ENCODE measurements at regions not wholly inside any gene's neighbourhood (a gene's known extent, or its start where the extent isn't known, plus 50 kb on each side); places are given as distances from the start of the nearest gene placed in this dataset.

GRCh38 chr4:60313611-60314178, 886.4 kb upstream of the ADGRL3 start:
- TF ChIP-seq CTCF (IDR thresholded peaks at IDR 0.05), result no peak
- no peak for TF ChIP-seq EP300 (IDR thresholded peaks at IDR 0.05)
- no peak for TF ChIP-seq POLR2A (IDR thresholded peaks at IDR 0.05)
- Histone ChIP-seq H3K4me1 (peaks cover 0 to 14% (median 0%) of the 10 kb centered on the region in 4 donors), H3K27me3 (no peaks in the 10 kb centered on the region), H3K36me3 (no peaks in the 10 kb centered on the region), H3K27ac (no peak overlapping the region), H3K9me3 (no peaks in the 10 kb centered on the region), H3K4me3 (no peak overlapping the region)
- 22 to 24% methylated on average over 2 of the region's 2 CpGs for whole genome bisulfite sequencing, 2 donors
- DNase-seq (ENCODE audit: low spot score in 2 of 2), result no peak

GRCh38 chr4:60314416-60314815, 885.7 kb upstream of the ADGRL3 start:
- WGBS, 2 donors, result 44 to 49% methylated on average over 4 of the region's 4 CpGs
- TF ChIP-seq POLR2A (IDR thresholded peaks at IDR 0.05) (no peak), EP300 (IDR thresholded peaks at IDR 0.05) (no peak)

DNA sequence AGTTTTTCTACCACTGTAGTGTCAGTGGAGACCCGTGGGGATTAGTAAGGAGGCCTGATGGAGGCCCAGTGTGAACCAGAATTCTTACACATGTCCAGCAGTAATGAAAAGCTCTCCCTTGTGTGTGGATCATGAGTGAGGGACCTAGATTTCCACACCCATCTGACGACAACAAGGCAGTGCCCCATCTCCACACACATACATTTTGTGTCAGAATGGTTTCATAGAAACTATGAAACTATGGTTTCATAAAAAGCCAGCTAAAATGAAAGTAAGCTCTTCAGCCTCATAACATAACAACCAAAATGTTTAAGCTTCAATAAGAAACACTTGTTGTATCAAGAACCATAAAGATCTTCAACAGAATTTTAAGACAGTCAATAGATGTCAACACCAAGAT, 884.5 kb upstream of the ADGRL3 start:
- 82 to 91% methylated on average over 2 of the region's 2 CpGs for WGBS, 2 donors
- DNase-seq (ENCODE audit: low spot score in 2 of 2), result no peak
- Histone ChIP-seq H3K4me1 (peaks cover 0 to 14% (median 0%) of the 10 kb centered on the region in 4 donors), H3K4me3 (no peak overlapping the region), H3K9me3 (no peaks in the 10 kb centered on the region), H3K36me3 (no peaks in the 10 kb centered on the region), H3K27me3 (no peaks in the 10 kb centered on the region), H3K27ac (no peak overlapping the region)
- TF ChIP-seq POLR2A (IDR thresholded peaks at IDR 0.05) (no peak), CTCF (IDR thresholded peaks at IDR 0.05) (no peak), EP300 (IDR thresholded peaks at IDR 0.05) (no peak)

More at GRCh38 chr4:60314416-60314815, 885.7 kb upstream of the ADGRL3 start:
- Histone ChIP-seq H3K27ac (no peak overlapping the region), H3K4me1 (peaks cover 0 to 14% (median 0%) of the 10 kb centered on the region in 4 donors), H3K9me3 (no peaks in the 10 kb centered on the region), H3K27me3 (no peaks in the 10 kb centered on the region), H3K4me3 (no peak overlapping the region), H3K36me3 (no peaks in the 10 kb centered on the region)
- DNase-seq (ENCODE audit: low spot score in 2 of 2), result no peak

DNA sequence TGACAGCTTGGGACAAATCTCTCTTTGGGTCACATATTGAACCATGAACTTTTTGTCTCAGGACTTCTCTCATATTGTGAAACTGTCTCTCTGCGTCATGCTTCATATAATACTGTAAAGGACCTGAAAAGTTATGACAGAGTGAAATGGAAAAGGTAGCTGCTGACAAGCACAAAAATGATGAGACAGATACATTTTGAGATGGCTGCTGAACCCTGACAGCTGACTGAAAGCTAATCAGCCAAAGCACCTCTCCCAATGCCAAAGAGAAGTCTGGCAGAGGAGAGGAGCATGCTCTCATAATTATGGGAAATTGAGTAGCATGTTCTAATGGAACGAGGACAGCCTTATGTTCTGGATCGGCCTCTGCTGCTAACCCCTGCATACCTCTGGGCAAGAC, 873.4 kb upstream of the ADGRL3 start:
- H3K36me3 ChIP-seq, result no peaks in the 10 kb centered on the region
- no peak overlapping the region for H3K27ac ChIP-seq
- no peak for TF ChIP-seq POLR2A (IDR thresholded peaks at IDR 0.05)
- no peak for TF ChIP-seq EP300 (IDR thresholded peaks at IDR 0.05)
- TF ChIP-seq CTCF (IDR thresholded peaks at IDR 0.05), result no peak
- no peaks in the 10 kb centered on the region for H3K27me3 ChIP-seq
- no peak overlapping the region for H3K4me3 ChIP-seq
- whole genome bisulfite sequencing, 2 donors, result 49 to 50% methylated on average over 3 of the region's 3 CpGs
- H3K9me3 ChIP-seq, result no peaks in the 10 kb centered on the region
- no peak for DNase-seq (ENCODE audit: low spot score in 2 of 2)
- H3K4me1 ChIP-seq, result no peaks in the 10 kb centered on the region

- Histone ChIP-seq H3K27ac (no peak overlapping the region), H3K4me1 (no peaks in the 10 kb centered on the region), H3K4me3 (no peak overlapping the region), H3K36me3 (no peaks in the 10 kb centered on the region), H3K9me3 (no peaks in the 10 kb centered on the region), H3K27me3 (no peaks in the 10 kb centered on the region)
- 21 to 22% methylated on average over 1 of the region's 1 CpG for WGBS, 2 donors
- TF ChIP-seq CTCF (IDR thresholded peaks at IDR 0.05) (no peak), POLR2A (IDR thresholded peaks at IDR 0.05) (no peak), EP300 (IDR thresholded peaks at IDR 0.05) (no peak)
- DNase-seq (ENCODE audit: low spot score in 2 of 2), result no peak
These were observed 872.5 kb upstream of the ADGRL3 start for GRCh38 chr4:60327651-60328050.

- no peaks in the 10 kb centered on the region for H3K36me3 ChIP-seq
- H3K9me3 ChIP-seq, result no peaks in the 10 kb centered on the region
- no peaks in the 10 kb centered on the region for H3K4me1 ChIP-seq
- DNase-seq (ENCODE audit: low spot score in 2 of 2), result no peak
- H3K27me3 ChIP-seq, result no peaks in the 10 kb centered on the region
- TF ChIP-seq CTCF (IDR thresholded peaks at IDR 0.05), result no peak
- no peak for TF ChIP-seq EP300 (IDR thresholded peaks at IDR 0.05)
- no peak overlapping the region for H3K27ac ChIP-seq
- H3K4me3 ChIP-seq, result no peak overlapping the region
- 14 to 23% methylated on average over 2 of the region's 2 CpGs for WGBS, 2 donors
These were observed 855.2 kb upstream of the ADGRL3 start for GRCh38 chr4:60344908-60345307.

Measured in tibial nerve (tissue), 4 donors.